ENCODE measurements at regions not wholly inside any gene's neighbourhood (a gene's known extent, or its start where the extent isn't known, plus 50 kb on each side); places are given as distances from the start of the nearest gene placed in this dataset.

DNA sequence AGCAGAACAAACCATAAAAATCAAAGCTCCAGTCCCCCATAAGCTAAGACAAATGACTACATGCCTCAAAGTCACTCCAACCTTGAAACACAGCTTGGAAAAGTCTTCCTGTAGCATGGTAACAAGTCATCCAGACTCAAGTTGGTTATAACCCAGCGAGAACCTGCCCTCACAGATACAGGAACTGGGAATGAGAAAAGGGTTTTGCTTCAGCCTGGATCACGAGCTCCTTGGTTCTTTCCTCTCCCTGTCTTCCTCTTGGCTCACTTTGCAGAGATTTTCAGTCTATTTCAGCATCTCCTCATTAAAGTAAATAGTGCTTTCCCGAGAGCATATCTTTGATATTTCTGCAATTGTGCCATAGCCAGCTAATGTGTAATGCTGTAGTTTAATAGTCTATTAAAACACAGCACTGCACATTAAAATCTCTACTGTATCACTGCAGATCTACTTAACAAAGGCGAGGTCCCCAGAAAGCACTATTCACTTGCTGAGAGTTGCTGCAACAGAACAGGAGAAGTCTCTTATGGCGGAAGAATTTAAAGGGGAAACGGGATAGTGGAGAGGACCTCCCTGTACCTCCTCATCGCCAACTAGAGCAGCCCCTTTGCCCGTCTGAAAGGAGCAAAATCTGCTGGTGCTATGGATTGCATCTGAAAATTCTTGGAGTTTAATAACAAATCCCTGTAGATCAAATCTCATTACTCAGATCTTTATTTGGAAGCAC is 249.3 kb upstream of the GATB start:
- H3K4me1 ChIP-seq (ENCODE audit: control insufficient read depth in 1 of 2, insufficient read depth in 2 of 2, low read length in 2 of 2): no peaks in the 10 kb centered on the region
- H3K27me3 ChIP-seq (ENCODE audit: control insufficient read depth in 1 of 2, insufficient read depth in 2 of 2, low read length in 2 of 2): peaks cover 0 to 8% of the 10 kb centered on the region in 2 donors
- H3K36me3 ChIP-seq (ENCODE audit: control insufficient read depth in 1 of 2, insufficient read depth in 2 of 2, low read length in 2 of 2): no peaks in the 10 kb centered on the region
- no peak overlapping the region for H3K27ac ChIP-seq (ENCODE audit: low read depth, low read length)
- H3K9me3 ChIP-seq (ENCODE audit: control insufficient read depth in 1 of 2, low read length in 2 of 2): no peaks in the 10 kb centered on the region
- no peak overlapping the region for H3K9ac ChIP-seq (ENCODE audit: low read depth in 1 of 2, low read length in 2 of 2)
- no peak overlapping the region for H3K4me3 ChIP-seq (ENCODE audit: low read depth in 1 of 2, low read length in 2 of 2)

DNA sequence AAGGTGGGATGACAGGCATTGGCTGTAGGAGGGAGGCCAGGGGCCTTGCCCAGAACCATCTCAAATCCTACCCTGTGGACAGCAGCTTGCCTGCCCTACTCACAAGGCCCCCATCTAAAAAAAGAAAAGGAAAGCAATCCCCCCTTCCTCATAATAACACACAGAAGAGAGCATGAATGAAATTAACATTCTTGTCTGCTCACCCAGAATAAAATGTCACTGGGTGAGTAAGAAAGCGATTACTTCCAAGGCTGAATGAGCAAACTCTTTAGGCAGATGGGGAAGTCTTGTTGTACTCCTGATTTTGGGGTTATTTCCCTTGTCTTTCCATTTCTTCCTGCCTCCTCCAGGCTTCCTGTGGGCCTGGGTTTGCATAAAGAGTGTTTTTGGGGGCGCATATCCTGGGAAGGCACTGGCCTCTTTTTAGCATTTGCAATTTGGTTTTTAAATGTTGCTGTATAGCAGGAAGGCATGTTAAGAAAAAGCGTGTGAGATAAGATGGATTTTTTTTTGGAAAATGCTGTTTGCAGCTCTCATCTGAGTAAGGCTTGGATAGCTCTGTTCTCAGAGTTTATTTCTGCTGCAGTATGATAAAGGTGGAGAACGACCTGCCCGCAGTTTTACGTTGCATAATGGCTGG is 248.3 kb upstream of the GATB start:
- Histone ChIP-seq H3K4me1 (ENCODE audit: control insufficient read depth in 1 of 2, insufficient read depth in 2 of 2, low read length in 2 of 2) (no peaks in the 10 kb centered on the region), H3K27me3 (ENCODE audit: control insufficient read depth in 1 of 2, insufficient read depth in 2 of 2, low read length in 2 of 2) (peaks cover 0 to 8% of the 10 kb centered on the region in 2 donors), H3K4me3 (ENCODE audit: low read depth in 1 of 2, low read length in 2 of 2) (no peak overlapping the region), H3K36me3 (ENCODE audit: control insufficient read depth in 1 of 2, insufficient read depth in 2 of 2, low read length in 2 of 2) (no peaks in the 10 kb centered on the region), H3K27ac (ENCODE audit: low read depth, low read length) (no peak overlapping the region), H3K9ac (ENCODE audit: low read depth in 1 of 2, low read length in 2 of 2) (no peak overlapping the region), H3K9me3 (ENCODE audit: control insufficient read depth in 1 of 2, low read length in 2 of 2) (no peaks in the 10 kb centered on the region)

DNA sequence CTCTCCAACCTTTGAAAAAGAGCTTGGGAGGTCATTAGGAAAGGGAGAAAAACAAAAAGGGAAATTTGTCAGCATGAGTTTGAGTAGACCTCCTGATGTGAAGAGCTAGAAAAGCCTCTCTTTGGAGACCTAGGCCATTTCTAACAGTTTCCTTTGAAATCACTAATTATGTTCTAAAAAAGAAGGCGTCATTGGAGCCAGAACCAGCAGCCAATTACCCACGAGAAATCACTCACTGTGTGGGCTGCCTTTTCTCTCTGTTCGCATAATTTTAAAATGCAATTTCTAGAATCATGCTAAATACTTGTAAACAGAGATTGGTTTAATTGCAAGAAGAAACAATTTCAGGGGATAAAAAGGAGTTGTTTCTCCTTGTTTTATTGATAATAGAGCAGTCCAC is 246.3 kb upstream of the GATB start:
- no peaks in the 10 kb centered on the region for H3K9me3 ChIP-seq (ENCODE audit: control insufficient read depth in 1 of 2, low read length in 2 of 2)
- H3K36me3 ChIP-seq (ENCODE audit: control insufficient read depth in 1 of 2, insufficient read depth in 2 of 2, low read length in 2 of 2): no peaks in the 10 kb centered on the region

DNA sequence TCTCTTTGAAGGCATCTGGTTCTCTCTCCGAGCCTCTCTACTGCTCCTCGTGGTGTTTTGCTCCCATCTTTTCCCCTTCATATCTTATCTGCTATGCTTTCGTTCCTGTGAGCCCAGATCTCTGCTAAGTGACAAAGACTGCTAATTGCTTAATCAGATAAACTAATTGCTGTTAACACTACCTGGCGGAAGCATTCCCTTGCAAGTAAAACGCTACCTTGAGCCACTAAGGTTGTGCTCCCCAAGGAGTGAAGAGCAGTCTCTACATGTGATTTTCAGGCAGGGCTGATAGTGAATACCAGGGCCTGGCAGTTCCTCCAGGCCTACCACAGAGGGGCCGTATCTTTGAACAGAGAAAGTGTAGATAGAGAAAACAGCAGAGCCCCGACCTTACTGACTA is 244.0 kb upstream of the GATB start:
- no peaks in the 10 kb centered on the region for H3K4me1 ChIP-seq (ENCODE audit: control insufficient read depth in 1 of 2, insufficient read depth in 2 of 2, low read length in 2 of 2)
- no peaks in the 10 kb centered on the region for H3K36me3 ChIP-seq (ENCODE audit: control insufficient read depth in 1 of 2, insufficient read depth in 2 of 2, low read length in 2 of 2)
- no peak overlapping the region for H3K27ac ChIP-seq (ENCODE audit: low read depth, low read length)
- H3K27me3 ChIP-seq (ENCODE audit: control insufficient read depth in 1 of 2, insufficient read depth in 2 of 2, low read length in 2 of 2): peaks cover 5 to 8% of the 10 kb centered on the region in 2 donors
- H3K9ac ChIP-seq (ENCODE audit: low read depth in 1 of 2, low read length in 2 of 2): no peak overlapping the region
- H3K4me3 ChIP-seq (ENCODE audit: low read depth in 1 of 2, low read length in 2 of 2): no peak overlapping the region
- H3K9me3 ChIP-seq (ENCODE audit: control insufficient read depth in 1 of 2, low read length in 2 of 2): no peaks in the 10 kb centered on the region

More for the DNA sequence above, 246.3 kb upstream of the GATB start:
- peaks cover 5 to 8% of the 10 kb centered on the region in 2 donors for H3K27me3 ChIP-seq (ENCODE audit: control insufficient read depth in 1 of 2, insufficient read depth in 2 of 2, low read length in 2 of 2)
- no peaks in the 10 kb centered on the region for H3K4me1 ChIP-seq (ENCODE audit: control insufficient read depth in 1 of 2, insufficient read depth in 2 of 2, low read length in 2 of 2)
- no peak overlapping the region for H3K27ac ChIP-seq (ENCODE audit: low read depth, low read length)
- H3K9ac ChIP-seq (ENCODE audit: low read depth in 1 of 2, low read length in 2 of 2): no peak overlapping the region
- H3K4me3 ChIP-seq (ENCODE audit: low read depth in 1 of 2, low read length in 2 of 2): no peak overlapping the region

DNA sequence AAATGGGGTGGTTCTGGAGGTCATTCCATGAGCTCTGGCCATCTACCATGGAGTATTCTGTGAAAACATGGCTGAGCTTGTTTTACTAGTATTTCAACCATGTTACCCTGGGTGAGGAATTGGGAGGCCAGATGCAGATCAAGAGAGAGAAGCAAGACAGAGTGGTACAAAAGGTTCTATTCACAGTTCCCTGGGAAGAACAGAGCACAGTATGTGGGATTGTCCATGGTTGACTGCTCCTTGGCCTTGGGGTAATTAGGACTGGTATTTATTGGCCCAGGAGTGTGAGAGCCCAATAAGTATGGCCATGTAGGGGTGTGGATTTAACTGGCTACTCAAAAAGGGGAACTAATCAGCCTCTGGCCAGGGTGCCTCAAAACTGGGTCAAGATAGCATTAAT is 239.7 kb upstream of the GATB start:
- Histone ChIP-seq H3K4me3 (ENCODE audit: low read depth in 1 of 2, low read length in 2 of 2) (no peak overlapping the region), H3K27me3 (ENCODE audit: control insufficient read depth in 1 of 2, insufficient read depth in 2 of 2, low read length in 2 of 2) (peaks cover 0 to 5% of the 10 kb centered on the region in 2 donors), H3K9me3 (ENCODE audit: control insufficient read depth in 1 of 2, low read length in 2 of 2) (no peaks in the 10 kb centered on the region), H3K36me3 (ENCODE audit: control insufficient read depth in 1 of 2, insufficient read depth in 2 of 2, low read length in 2 of 2) (no peaks in the 10 kb centered on the region), H3K27ac (ENCODE audit: low read depth, low read length) (no peak overlapping the region), H3K9ac (ENCODE audit: low read depth in 1 of 2, low read length in 2 of 2) (no peak overlapping the region), H3K4me1 (ENCODE audit: control insufficient read depth in 1 of 2, insufficient read depth in 2 of 2, low read length in 2 of 2) (no peaks in the 10 kb centered on the region)

DNA sequence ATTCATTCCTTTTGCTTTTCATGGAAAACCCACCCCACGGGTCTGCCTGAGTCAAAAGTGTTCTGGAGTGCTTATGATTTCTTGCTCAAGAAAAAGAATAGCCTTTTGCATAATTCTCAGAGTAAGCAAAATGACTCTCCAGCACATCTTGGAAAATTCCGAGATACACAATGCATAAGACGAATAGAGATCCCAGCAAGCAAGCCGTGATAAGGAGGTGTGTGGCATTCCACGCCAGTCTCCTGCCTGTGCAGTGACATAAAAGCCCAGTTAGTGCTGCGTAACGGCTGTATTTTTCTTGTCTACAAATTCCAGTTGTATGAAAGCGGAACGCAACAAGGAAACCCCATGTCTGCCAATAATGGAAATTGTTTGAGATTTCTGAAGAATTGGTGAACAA is 237.9 kb upstream of the GATB start:
- no peak overlapping the region for H3K27ac ChIP-seq (ENCODE audit: low read depth, low read length)
- no peaks in the 10 kb centered on the region for H3K9me3 ChIP-seq (ENCODE audit: control insufficient read depth in 1 of 2, low read length in 2 of 2)
- no peak overlapping the region for H3K9ac ChIP-seq (ENCODE audit: low read depth in 1 of 2, low read length in 2 of 2)
- H3K36me3 ChIP-seq (ENCODE audit: control insufficient read depth in 1 of 2, insufficient read depth in 2 of 2, low read length in 2 of 2): no peaks in the 10 kb centered on the region
- peaks cover 0 to 5% of the 10 kb centered on the region in 2 donors for H3K27me3 ChIP-seq (ENCODE audit: control insufficient read depth in 1 of 2, insufficient read depth in 2 of 2, low read length in 2 of 2)
- peaks cover 0 to under 1% of the 10 kb centered on the region in 2 donors for H3K4me1 ChIP-seq (ENCODE audit: control insufficient read depth in 1 of 2, insufficient read depth in 2 of 2, low read length in 2 of 2)
- no peak overlapping the region for H3K4me3 ChIP-seq (ENCODE audit: low read depth in 1 of 2, low read length in 2 of 2)

DNA sequence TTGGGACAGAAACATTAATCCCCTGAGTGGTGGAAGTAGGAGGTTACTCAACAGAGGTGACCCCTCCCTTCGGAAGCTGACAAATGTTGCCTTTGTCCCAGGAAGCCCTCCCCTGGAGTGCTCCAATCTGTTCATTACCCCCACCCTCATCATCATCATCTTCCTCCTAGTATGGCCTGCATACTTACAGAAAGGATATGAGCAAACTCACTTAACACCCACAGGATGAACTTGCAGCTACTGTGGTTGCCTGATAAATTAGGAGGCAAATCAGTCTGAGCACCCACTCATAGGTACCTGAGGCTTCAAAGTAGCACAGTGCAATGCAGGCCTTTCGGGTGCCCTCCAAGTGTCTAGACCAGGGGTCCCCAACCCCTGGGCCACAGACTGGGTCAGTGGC is 236.7 kb upstream of the GATB start:
- no peak overlapping the region for H3K4me3 ChIP-seq (ENCODE audit: low read depth in 1 of 2, low read length in 2 of 2)
- H3K9me3 ChIP-seq (ENCODE audit: control insufficient read depth in 1 of 2, low read length in 2 of 2): no peaks in the 10 kb centered on the region
- H3K36me3 ChIP-seq (ENCODE audit: control insufficient read depth in 1 of 2, insufficient read depth in 2 of 2, low read length in 2 of 2): no peaks in the 10 kb centered on the region
- H3K9ac ChIP-seq (ENCODE audit: low read depth in 1 of 2, low read length in 2 of 2): no peak overlapping the region
- no peak overlapping the region for H3K27ac ChIP-seq (ENCODE audit: low read depth, low read length)
- H3K27me3 ChIP-seq (ENCODE audit: control insufficient read depth in 1 of 2, insufficient read depth in 2 of 2, low read length in 2 of 2): no peaks in the 10 kb centered on the region
- peaks cover 4 to 13% of the 10 kb centered on the region in 2 donors for H3K4me1 ChIP-seq (ENCODE audit: control insufficient read depth in 1 of 2, insufficient read depth in 2 of 2, low read length in 2 of 2)

DNA sequence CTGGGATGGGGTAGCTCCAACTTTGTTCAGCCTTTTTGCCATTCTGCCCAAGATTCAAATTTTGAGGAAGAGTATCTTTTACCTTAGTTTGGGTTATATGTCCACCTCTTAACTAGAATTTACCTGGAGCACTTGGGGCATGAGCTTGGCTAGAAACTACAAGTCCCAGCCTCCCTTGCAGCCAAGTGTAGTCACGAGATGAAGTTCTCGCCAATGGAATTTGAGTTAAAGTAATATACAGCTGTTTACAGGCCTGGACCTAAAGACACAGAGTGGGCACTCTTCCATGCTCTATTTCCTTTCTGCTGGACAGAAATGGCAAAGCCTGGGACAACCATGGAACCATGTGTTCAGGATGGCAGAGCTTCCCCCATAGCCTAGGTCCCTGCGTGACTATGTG is 233.6 kb upstream of the GATB start:
- H3K9ac ChIP-seq (ENCODE audit: low read depth in 1 of 2, low read length in 2 of 2): no peak overlapping the region
- H3K4me1 ChIP-seq (ENCODE audit: control insufficient read depth in 1 of 2, insufficient read depth in 2 of 2, low read length in 2 of 2): peaks cover 4 to 15% of the 10 kb centered on the region in 2 donors

DNA sequence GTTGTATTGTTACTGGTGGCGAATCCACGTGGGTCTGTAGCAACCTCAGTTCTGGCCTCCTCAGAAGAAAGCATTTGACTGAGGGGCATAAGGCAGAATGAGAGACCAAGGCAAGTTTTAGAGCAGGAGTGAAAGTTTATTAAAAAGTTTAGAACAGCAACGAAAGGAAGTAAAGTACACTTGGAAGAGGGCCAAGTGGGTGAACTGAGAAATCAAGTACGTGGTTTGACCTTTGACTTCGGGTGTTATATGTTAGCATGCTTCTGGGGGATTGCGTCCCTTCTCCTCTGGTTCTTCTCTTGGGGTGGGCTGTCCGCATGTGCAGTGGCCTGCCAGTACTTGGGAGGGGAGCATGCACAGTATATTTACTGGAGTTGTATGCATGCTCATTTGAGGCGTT is 232.7 kb upstream of the GATB start:
- H3K9me3 ChIP-seq (ENCODE audit: control insufficient read depth in 1 of 2, low read length in 2 of 2): no peaks in the 10 kb centered on the region

More for the DNA sequence above, 233.6 kb upstream of the GATB start:
- Histone ChIP-seq H3K36me3 (ENCODE audit: control insufficient read depth in 1 of 2, insufficient read depth in 2 of 2, low read length in 2 of 2) (no peaks in the 10 kb centered on the region), H3K4me3 (ENCODE audit: low read depth in 1 of 2, low read length in 2 of 2) (no peak overlapping the region), H3K27me3 (ENCODE audit: control insufficient read depth in 1 of 2, insufficient read depth in 2 of 2, low read length in 2 of 2) (no peaks in the 10 kb centered on the region), H3K27ac (ENCODE audit: low read depth, low read length) (no peak overlapping the region), H3K9me3 (ENCODE audit: control insufficient read depth in 1 of 2, low read length in 2 of 2) (no peaks in the 10 kb centered on the region)

DNA sequence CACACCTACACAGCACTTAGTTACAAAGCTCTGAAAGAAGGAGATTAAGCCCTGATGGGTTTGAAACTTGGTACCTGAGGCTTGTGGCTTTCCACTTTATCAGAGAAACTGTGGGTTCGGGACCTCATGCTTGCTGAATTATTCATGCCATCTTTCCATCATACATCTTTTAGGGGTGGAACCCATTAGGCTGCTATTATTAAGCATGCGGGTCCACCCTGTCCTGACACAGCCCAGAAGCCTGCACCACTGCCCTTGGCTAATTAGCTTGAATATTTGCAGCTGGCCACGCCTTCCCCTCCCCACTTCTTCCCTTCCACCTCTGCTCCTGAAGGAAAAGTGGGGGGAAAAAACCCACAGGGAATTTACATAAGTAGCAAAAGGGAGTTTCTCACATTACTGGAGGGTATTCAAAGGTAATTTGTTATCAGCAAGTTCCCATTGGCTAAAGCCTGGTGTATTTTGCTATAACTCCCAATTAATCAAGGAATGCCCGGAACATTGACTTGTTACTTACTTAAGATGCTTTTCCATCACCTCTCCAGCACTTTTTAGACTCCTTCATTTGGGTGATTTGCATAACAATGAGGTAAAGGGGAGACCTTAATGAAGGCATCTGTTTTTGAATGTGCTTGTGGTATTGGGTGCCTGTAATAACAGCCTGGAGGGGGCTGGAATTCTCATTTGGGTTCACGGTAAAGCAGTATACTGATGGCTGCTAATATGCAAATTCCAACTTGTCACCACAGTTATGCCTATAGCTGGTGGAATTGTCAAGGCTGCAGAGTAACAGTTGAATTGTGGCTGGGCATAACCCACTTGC is 231.7 kb upstream of the GATB start:
- Histone ChIP-seq H3K27me3 (ENCODE audit: control insufficient read depth in 1 of 2, insufficient read depth in 2 of 2, low read length in 2 of 2) (no peaks in the 10 kb centered on the region), H3K9ac (ENCODE audit: low read depth in 1 of 2, low read length in 2 of 2) (no peak overlapping the region), H3K4me3 (ENCODE audit: low read depth in 1 of 2, low read length in 2 of 2) (no peak overlapping the region), H3K4me1 (ENCODE audit: control insufficient read depth in 1 of 2, insufficient read depth in 2 of 2, low read length in 2 of 2) (peaks cover 4 to 15% of the 10 kb centered on the region in 2 donors), H3K36me3 (ENCODE audit: control insufficient read depth in 1 of 2, insufficient read depth in 2 of 2, low read length in 2 of 2) (no peaks in the 10 kb centered on the region), H3K27ac (ENCODE audit: low read depth, low read length) (no peak overlapping the region), H3K9me3 (ENCODE audit: control insufficient read depth in 1 of 2, low read length in 2 of 2) (no peaks in the 10 kb centered on the region)

More for the DNA sequence above, 232.7 kb upstream of the GATB start:
- Histone ChIP-seq H3K4me3 (ENCODE audit: low read depth in 1 of 2, low read length in 2 of 2) (no peak overlapping the region), H3K9ac (ENCODE audit: low read depth in 1 of 2, low read length in 2 of 2) (no peak overlapping the region), H3K27me3 (ENCODE audit: control insufficient read depth in 1 of 2, insufficient read depth in 2 of 2, low read length in 2 of 2) (no peaks in the 10 kb centered on the region), H3K4me1 (ENCODE audit: control insufficient read depth in 1 of 2, insufficient read depth in 2 of 2, low read length in 2 of 2) (peaks cover 4 to 15% of the 10 kb centered on the region in 2 donors), H3K27ac (ENCODE audit: low read depth, low read length) (no peak overlapping the region), H3K36me3 (ENCODE audit: control insufficient read depth in 1 of 2, insufficient read depth in 2 of 2, low read length in 2 of 2) (no peaks in the 10 kb centered on the region)

Data from duodenal mucosa (tissue), 2 donors.